GM18858 (cell line): ENCODE measurements at regions not wholly inside any gene's neighbourhood (a gene's known extent, or its start where the extent isn't known, plus 50 kb on each side); places are given as distances from the start of the nearest gene placed in this dataset.

Experiments
- ATAC-seq: cut with Tn5 transposase; IDR thresholded peaks from one replicate; pipeline ENCODE4 v1.9.1; 2021; ENCODE audit not compliant: unreplicated experiment

GRCh38 chr18:42137693-42138375, 182.8 kb downstream of the PIK3C3 start:
- no peak for ATAC-seq

- ATAC-seq, result no peak
Observed at GRCh38 chr18:42141439-42141838, 186.4 kb downstream of the PIK3C3 start.

GRCh38 chr18:42155024-42155423, 200.0 kb downstream of the PIK3C3 start:
- no peak for ATAC-seq

DNA sequence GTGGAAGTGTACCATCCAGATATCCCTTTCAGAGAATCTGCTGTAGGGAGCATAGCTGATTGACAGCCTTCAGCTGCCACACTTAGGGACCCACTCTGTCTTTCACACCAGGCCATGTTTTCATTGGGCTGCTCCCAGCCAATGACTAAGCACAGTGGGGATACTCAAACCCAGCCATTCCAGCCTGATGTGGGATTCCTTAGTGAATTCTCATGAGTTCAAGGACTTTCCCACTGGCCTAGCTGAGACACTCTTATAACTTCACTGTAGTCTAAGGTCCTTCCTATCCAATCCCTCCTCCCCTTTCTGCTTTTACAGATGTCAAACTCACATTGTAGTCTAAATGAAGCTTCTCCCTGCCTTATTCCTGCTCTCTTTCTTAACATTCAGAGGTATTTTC, 201.2 kb downstream of the PIK3C3 start:
- no peak for ATAC-seq

DNA sequence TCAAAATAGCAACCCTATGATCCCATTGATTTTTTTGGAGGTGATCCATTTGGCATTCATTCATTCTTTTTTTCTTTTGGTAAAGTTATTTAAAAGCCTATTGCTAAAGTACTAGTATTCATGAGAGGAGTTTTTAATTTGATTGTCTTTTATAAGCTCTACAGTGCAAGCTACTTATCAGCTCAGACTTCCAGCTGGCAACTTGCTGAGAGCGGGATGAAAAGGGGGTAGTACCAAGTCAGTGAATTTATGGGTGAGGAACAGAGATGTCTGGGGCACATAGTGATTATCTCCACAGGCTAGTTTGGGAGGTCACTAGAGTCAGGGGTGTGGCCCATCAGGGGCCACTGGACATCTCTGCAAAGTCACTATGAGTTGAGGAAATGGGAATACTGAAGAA, 202.4 kb downstream of the PIK3C3 start:
- ATAC-seq, result no peak

GRCh38 chr18:42157878-42158277, 202.8 kb downstream of the PIK3C3 start:
- ATAC-seq, result no peak

GRCh38 chr18:42159146-42159545, 204.1 kb downstream of the PIK3C3 start:
- ATAC-seq, result no peak

GRCh38 chr18:42163321-42163720, 208.3 kb downstream of the PIK3C3 start:
- no peak for ATAC-seq

DNA sequence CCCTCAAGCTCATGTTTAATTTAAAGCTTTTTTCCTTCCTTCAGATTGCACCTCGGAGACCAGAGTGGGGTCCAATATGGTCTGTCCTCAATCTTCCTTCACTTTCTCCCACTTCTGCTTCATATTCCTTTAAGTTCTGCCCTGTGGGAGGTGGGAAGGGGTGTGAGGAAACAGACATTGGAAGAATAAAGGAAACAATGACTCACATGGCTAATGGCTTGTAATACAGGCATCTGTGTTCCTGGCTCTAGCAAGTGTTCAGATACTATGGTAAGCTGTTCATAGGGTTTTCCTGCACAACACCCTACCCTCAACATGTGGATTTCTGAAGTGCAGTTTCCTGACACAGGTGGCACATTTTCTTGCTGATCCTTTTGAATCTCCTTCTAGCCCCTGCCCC, 209.5 kb downstream of the PIK3C3 start:
- no peak for ATAC-seq

DNA sequence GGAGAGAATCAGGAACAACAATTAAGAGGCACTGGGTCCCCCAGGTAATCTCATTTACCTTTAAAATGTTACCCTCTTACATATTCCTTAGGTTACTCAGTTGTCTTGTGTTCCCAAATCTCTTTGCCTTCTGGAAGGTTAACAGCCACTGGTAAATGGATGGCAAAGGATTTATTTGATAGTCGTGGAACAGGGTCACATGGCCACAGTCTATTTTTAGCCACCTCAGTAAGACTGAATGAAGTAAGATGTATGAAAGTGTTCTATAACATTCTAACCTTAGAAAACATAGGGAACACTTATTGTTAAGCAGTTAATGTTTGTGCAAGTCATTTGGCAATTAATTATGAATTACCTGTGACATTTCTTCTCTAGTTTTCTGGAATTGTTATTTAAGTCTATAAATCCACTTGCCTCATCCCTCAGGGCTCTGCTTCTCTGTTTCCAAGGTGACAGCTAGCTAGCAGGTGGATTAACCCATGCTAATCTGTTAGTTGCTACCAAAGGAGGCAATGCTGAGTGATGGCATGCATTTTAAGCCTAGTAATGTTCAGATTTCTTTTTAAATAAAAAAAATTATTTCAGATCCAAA, 211.0 kb downstream of the PIK3C3 start:
- no peak for ATAC-seq

DNA sequence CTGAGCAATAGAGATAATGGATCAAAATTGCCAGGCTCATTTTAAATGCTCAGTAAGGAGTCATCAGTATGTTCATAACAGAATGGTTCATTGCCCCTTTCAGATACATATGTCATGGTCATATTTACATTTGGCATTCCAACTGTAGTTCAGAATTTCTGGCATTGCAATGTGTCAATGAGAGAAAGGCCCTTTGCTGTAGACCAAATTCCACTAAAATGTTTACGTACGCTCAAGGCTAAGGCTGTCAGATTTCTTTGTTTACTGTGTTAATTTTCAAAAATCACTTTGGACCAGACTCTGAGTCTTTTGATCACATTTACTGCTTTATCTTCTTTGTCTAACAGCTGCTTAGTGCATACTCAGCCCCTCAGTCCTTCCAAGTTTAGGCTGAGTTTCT, 213.5 kb downstream of the PIK3C3 start:
- no peak for ATAC-seq

- no peak for ATAC-seq
Observed at GRCh38 chr18:42168907-42169306, 213.9 kb downstream of the PIK3C3 start.

- no peak for ATAC-seq
Observed at GRCh38 chr18:42174909-42175308, 219.9 kb downstream of the PIK3C3 start.

GRCh38 chr18:42176599-42176998, 221.6 kb downstream of the PIK3C3 start:
- no peak for ATAC-seq

DNA sequence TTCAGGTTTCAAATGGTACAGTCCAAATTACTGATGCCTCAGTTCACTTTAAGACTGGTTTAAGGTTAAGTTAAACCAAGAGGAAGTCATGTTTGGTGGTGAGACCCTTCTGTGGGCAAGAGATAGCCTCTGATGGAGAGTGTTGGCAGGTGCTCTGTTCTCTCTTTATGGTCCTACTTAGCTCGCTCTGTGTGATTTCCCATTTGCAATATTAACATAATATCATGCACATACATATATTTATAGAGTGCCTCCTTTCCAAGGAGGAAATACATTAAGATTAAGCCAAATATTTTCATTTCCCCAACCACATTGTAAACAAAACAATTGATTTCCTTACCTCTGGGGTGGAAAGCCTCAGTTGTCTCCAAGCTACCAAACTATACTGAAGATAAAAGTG, 222.4 kb downstream of the PIK3C3 start:
- no peak for ATAC-seq

DNA sequence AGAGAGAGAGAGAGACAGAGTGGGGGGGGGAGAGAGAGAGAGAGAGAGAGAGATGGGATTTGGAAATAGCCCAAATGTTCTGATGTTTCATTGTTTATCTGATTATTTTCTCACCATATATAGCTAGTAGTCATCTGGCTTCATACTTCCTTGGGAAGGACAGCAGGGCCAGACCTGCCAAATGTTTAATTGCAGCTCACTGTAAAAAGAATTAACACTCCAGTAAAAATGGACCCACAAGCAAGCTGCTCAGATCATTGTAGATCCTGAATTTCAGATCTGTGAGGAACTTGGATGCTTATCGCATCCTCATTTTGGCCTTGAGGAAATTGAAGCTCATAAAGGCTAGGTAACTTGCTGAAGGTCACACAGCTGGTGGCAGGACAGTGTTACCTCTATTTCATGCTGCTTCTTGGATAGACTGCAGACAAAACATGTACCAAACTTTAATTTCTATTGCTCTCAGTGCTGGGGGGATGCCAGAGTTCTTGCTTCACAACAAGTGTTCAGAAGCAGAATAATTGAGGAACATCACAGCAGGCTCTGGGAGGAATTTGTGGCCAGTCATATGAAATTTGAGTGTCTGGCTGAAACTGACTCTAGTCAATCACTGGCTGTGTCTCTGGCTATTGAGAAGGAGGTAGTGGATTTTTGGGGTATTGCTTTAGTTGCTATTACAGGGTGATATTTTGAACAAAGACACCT, 223.5 kb downstream of the PIK3C3 start:
- ATAC-seq, result no peak

GRCh38 chr18:42179542-42180121, 224.6 kb downstream of the PIK3C3 start:
- no peak for ATAC-seq

- no peak for ATAC-seq
Observed at GRCh38 chr18:42181474-42181873, 226.4 kb downstream of the PIK3C3 start.

GRCh38 chr18:42182728-42183700, 228.0 kb downstream of the PIK3C3 start:
- ATAC-seq, result no peak

DNA sequence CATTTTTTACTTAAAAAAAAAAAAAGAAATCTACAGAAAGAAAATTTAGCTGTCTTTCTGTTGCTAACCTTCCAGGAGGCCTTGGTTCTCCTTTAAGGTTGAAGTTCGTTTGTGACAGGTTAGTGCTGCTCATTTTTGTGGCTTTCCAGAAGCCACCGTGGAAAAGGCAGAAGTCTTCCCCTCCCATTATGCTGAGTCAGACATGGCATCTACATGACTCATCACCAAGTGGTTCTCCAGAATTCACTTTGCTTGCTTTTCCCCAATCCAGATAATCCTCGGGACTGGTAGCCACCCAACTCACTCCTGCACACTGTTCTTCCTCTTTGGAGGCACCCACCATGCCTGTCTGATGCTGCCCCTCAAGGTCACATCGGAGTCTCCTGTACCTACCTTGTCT, 228.7 kb downstream of the PIK3C3 start:
- ATAC-seq, result no peak
